ENCODE measurements at regions not wholly inside any gene's neighbourhood (a gene's known extent, or its start where the extent isn't known, plus 50 kb on each side); places are given as distances from the start of the nearest gene placed in this dataset.

GRCh38 chr11:96614846-96615245 is 225.0 kb downstream of the JRKL start:
- Histone ChIP-seq H3K4me1 (ENCODE audit: control insufficient read depth in 2 of 2, insufficient read depth in 2 of 2, low read length in 2 of 2) (no peaks in the 10 kb centered on the region), H3K36me3 (ENCODE audit: control insufficient read depth in 2 of 2, insufficient read depth in 2 of 2, low read length in 1 of 2) (no peaks in the 10 kb centered on the region), H3K4me3 (ENCODE audit: low read length in 2 of 2) (no peak overlapping the region), H3K9me3 (ENCODE audit: control insufficient read depth in 2 of 2, insufficient read depth in 1 of 2, low read length in 1 of 2) (no peaks in the 10 kb centered on the region), H3K27ac (ENCODE audit: low read depth in 1 of 2, low read length in 1 of 2) (no peak overlapping the region), H3K27me3 (ENCODE audit: control insufficient read depth in 2 of 2, insufficient read depth in 1 of 2, low read length in 1 of 2) (no peaks in the 10 kb centered on the region)
- WGBS, result 86% methylated on average over 4 of the region's 4 CpGs
- DNase-seq (ENCODE audit: low read depth in 6 of 9, low spot score in 9 of 9), result no peak

GRCh38 chr11:96620464-96621044 is 230.7 kb downstream of the JRKL start:
- H3K36me3 ChIP-seq (ENCODE audit: control insufficient read depth in 2 of 2, insufficient read depth in 2 of 2, low read length in 1 of 2), result no peaks in the 10 kb centered on the region
- DNase-seq (ENCODE audit: low read depth in 6 of 9, low spot score in 9 of 9), result no peak
- no peaks in the 10 kb centered on the region for H3K4me1 ChIP-seq (ENCODE audit: control insufficient read depth in 2 of 2, insufficient read depth in 2 of 2, low read length in 2 of 2)
- 64% methylated on average over 1 of the region's 1 CpG for WGBS
- H3K27ac ChIP-seq (ENCODE audit: low read depth in 1 of 2, low read length in 1 of 2), result no peak overlapping the region
- no peak overlapping the region for H3K4me3 ChIP-seq (ENCODE audit: low read length in 2 of 2)
- no peaks in the 10 kb centered on the region for H3K27me3 ChIP-seq (ENCODE audit: control insufficient read depth in 2 of 2, insufficient read depth in 1 of 2, low read length in 1 of 2)
- no peaks in the 10 kb centered on the region for H3K9me3 ChIP-seq (ENCODE audit: control insufficient read depth in 2 of 2, insufficient read depth in 1 of 2, low read length in 1 of 2)

GRCh38 chr11:96621161-96621560 is 231.3 kb downstream of the JRKL start:
- DNase-seq (ENCODE audit: low read depth in 6 of 9, low spot score in 9 of 9), result no peak
- Histone ChIP-seq H3K27ac (ENCODE audit: low read depth in 1 of 2, low read length in 1 of 2) (no peak overlapping the region), H3K4me3 (ENCODE audit: low read length in 2 of 2) (no peak overlapping the region), H3K4me1 (ENCODE audit: control insufficient read depth in 2 of 2, insufficient read depth in 2 of 2, low read length in 2 of 2) (no peaks in the 10 kb centered on the region), H3K27me3 (ENCODE audit: control insufficient read depth in 2 of 2, insufficient read depth in 1 of 2, low read length in 1 of 2) (no peaks in the 10 kb centered on the region), H3K36me3 (ENCODE audit: control insufficient read depth in 2 of 2, insufficient read depth in 2 of 2, low read length in 1 of 2) (no peaks in the 10 kb centered on the region), H3K9me3 (ENCODE audit: control insufficient read depth in 2 of 2, insufficient read depth in 1 of 2, low read length in 1 of 2) (no peaks in the 10 kb centered on the region)
- WGBS, result 89% methylated on average over 1 of the region's 1 CpG

- no peak overlapping the region for H3K27ac ChIP-seq (ENCODE audit: low read depth in 1 of 2, low read length in 1 of 2)
- H3K27me3 ChIP-seq (ENCODE audit: control insufficient read depth in 2 of 2, insufficient read depth in 1 of 2, low read length in 1 of 2), result no peaks in the 10 kb centered on the region
- no peaks in the 10 kb centered on the region for H3K9me3 ChIP-seq (ENCODE audit: control insufficient read depth in 2 of 2, insufficient read depth in 1 of 2, low read length in 1 of 2)
- H3K4me1 ChIP-seq (ENCODE audit: control insufficient read depth in 2 of 2, insufficient read depth in 2 of 2, low read length in 2 of 2), result no peaks in the 10 kb centered on the region
- WGBS, result 94% methylated on average over 6 of the region's 6 CpGs
- no peak for DNase-seq (ENCODE audit: low read depth in 6 of 9, low spot score in 9 of 9)
- no peak overlapping the region for H3K4me3 ChIP-seq (ENCODE audit: low read length in 2 of 2)
- H3K36me3 ChIP-seq (ENCODE audit: control insufficient read depth in 2 of 2, insufficient read depth in 2 of 2, low read length in 1 of 2), result no peaks in the 10 kb centered on the region
These were observed 232.3 kb downstream of the JRKL start for GRCh38 chr11:96622026-96622634.

- H3K4me1 ChIP-seq (ENCODE audit: control insufficient read depth in 2 of 2, insufficient read depth in 2 of 2, low read length in 2 of 2), result no peaks in the 10 kb centered on the region
- WGBS, result 89% methylated on average over 2 of the region's 2 CpGs
- no peaks in the 10 kb centered on the region for H3K36me3 ChIP-seq (ENCODE audit: control insufficient read depth in 2 of 2, insufficient read depth in 2 of 2, low read length in 1 of 2)
- no peak overlapping the region for H3K27ac ChIP-seq (ENCODE audit: low read depth in 1 of 2, low read length in 1 of 2)
- H3K27me3 ChIP-seq (ENCODE audit: control insufficient read depth in 2 of 2, insufficient read depth in 1 of 2, low read length in 1 of 2), result no peaks in the 10 kb centered on the region
- no peak overlapping the region for H3K4me3 ChIP-seq (ENCODE audit: low read length in 2 of 2)
- no peaks in the 10 kb centered on the region for H3K9me3 ChIP-seq (ENCODE audit: control insufficient read depth in 2 of 2, insufficient read depth in 1 of 2, low read length in 1 of 2)
- DNase-seq (ENCODE audit: low read depth in 6 of 9, low spot score in 9 of 9), result no peak
These were observed 234.3 kb downstream of the JRKL start for GRCh38 chr11:96624126-96624525.

GRCh38 chr11:96627376-96627775 is 237.6 kb downstream of the JRKL start:
- H3K4me3 ChIP-seq (ENCODE audit: low read length in 2 of 2), result no peak overlapping the region
- 91% methylated on average over 2 of the region's 2 CpGs for WGBS
- no peaks in the 10 kb centered on the region for H3K4me1 ChIP-seq (ENCODE audit: control insufficient read depth in 2 of 2, insufficient read depth in 2 of 2, low read length in 2 of 2)
- DNase-seq (ENCODE audit: low read depth in 6 of 9, low spot score in 9 of 9), result no peak
- H3K27me3 ChIP-seq (ENCODE audit: control insufficient read depth in 2 of 2, insufficient read depth in 1 of 2, low read length in 1 of 2), result no peaks in the 10 kb centered on the region
- no peaks in the 10 kb centered on the region for H3K9me3 ChIP-seq (ENCODE audit: control insufficient read depth in 2 of 2, insufficient read depth in 1 of 2, low read length in 1 of 2)
- no peaks in the 10 kb centered on the region for H3K36me3 ChIP-seq (ENCODE audit: control insufficient read depth in 2 of 2, insufficient read depth in 2 of 2, low read length in 1 of 2)
- no peak overlapping the region for H3K27ac ChIP-seq (ENCODE audit: low read depth in 1 of 2, low read length in 1 of 2)

- H3K4me1 ChIP-seq (ENCODE audit: control insufficient read depth in 2 of 2, insufficient read depth in 2 of 2, low read length in 2 of 2), result no peaks in the 10 kb centered on the region
- H3K27ac ChIP-seq (ENCODE audit: low read depth in 1 of 2, low read length in 1 of 2), result no peak overlapping the region
- no peaks in the 10 kb centered on the region for H3K27me3 ChIP-seq (ENCODE audit: control insufficient read depth in 2 of 2, insufficient read depth in 1 of 2, low read length in 1 of 2)
- WGBS, result 90% methylated on average over 15 of the region's 15 CpGs
- no peak for DNase-seq (ENCODE audit: low read depth in 6 of 9, low spot score in 9 of 9)
- peaks cover 0 to 14% of the 10 kb centered on the region in 2 donors for H3K9me3 ChIP-seq (ENCODE audit: control insufficient read depth in 2 of 2, insufficient read depth in 1 of 2, low read length in 1 of 2)
- H3K4me3 ChIP-seq (ENCODE audit: low read length in 2 of 2), result no peak overlapping the region
- no peaks in the 10 kb centered on the region for H3K36me3 ChIP-seq (ENCODE audit: control insufficient read depth in 2 of 2, insufficient read depth in 2 of 2, low read length in 1 of 2)
These were observed 245.8 kb downstream of the JRKL start for GRCh38 chr11:96635655-96636054.

- WGBS, result 69% methylated on average over 2 of the region's 2 CpGs
- H3K27me3 ChIP-seq (ENCODE audit: control insufficient read depth in 2 of 2, insufficient read depth in 1 of 2, low read length in 1 of 2), result no peaks in the 10 kb centered on the region
- H3K27ac ChIP-seq (ENCODE audit: low read depth in 1 of 2, low read length in 1 of 2), result no peak overlapping the region
- H3K4me3 ChIP-seq (ENCODE audit: low read length in 2 of 2), result no peak overlapping the region
- no peak for DNase-seq (ENCODE audit: low read depth in 6 of 9, low spot score in 9 of 9)
- H3K9me3 ChIP-seq (ENCODE audit: control insufficient read depth in 2 of 2, insufficient read depth in 1 of 2, low read length in 1 of 2), result peaks cover 0 to 6% of the 10 kb centered on the region in 2 donors
- H3K4me1 ChIP-seq (ENCODE audit: control insufficient read depth in 2 of 2, insufficient read depth in 2 of 2, low read length in 2 of 2), result no peaks in the 10 kb centered on the region
- no peaks in the 10 kb centered on the region for H3K36me3 ChIP-seq (ENCODE audit: control insufficient read depth in 2 of 2, insufficient read depth in 2 of 2, low read length in 1 of 2)
These were observed 251.4 kb downstream of the JRKL start for GRCh38 chr11:96641261-96641660.

- Histone ChIP-seq H3K4me1 (ENCODE audit: control insufficient read depth in 2 of 2, insufficient read depth in 2 of 2, low read length in 2 of 2) (no peaks in the 10 kb centered on the region), H3K27ac (ENCODE audit: low read depth in 1 of 2, low read length in 1 of 2) (no peak overlapping the region), H3K4me3 (ENCODE audit: low read length in 2 of 2) (no peak overlapping the region), H3K36me3 (ENCODE audit: control insufficient read depth in 2 of 2, insufficient read depth in 2 of 2, low read length in 1 of 2) (no peaks in the 10 kb centered on the region), H3K27me3 (ENCODE audit: control insufficient read depth in 2 of 2, insufficient read depth in 1 of 2, low read length in 1 of 2) (no peaks in the 10 kb centered on the region), H3K9me3 (ENCODE audit: control insufficient read depth in 2 of 2, insufficient read depth in 1 of 2, low read length in 1 of 2) (no peaks in the 10 kb centered on the region)
- WGBS, result 90% methylated on average over 1 of the region's 1 CpG
- DNase-seq (ENCODE audit: low read depth in 6 of 9, low spot score in 9 of 9), result no peak
These were observed 252.8 kb downstream of the JRKL start for GRCh38 chr11:96642583-96642982.
